K562 (cell line): ENCODE measurements at regions not wholly inside any gene's neighbourhood (a gene's known extent, or its start where the extent isn't known, plus 50 kb on each side); places are given as distances from the start of the nearest gene placed in this dataset.

Source experiments
- EGR1 ChIP-seq: fragments of 450-650 bp; conservative IDR thresholded peaks from 2 replicates; pipeline ENCODE4 v1.6.1; 2017; ENCODE audit warnings: mild to moderate bottlenecking
- HCFC1 ChIP-seq: IDR thresholded peaks from 2 replicates; pipeline ENCODE4 v1.6.1; 2012; ENCODE audit warnings: low read depth, low read length, improper control_type of control experiment
- RAD21 ChIP-seq, 2 experiments: fragments of 250-450 bp in 1 of 2; fragments of 450-650 bp in 1 of 2; sonication (Bioruptor Pico) in 1 of 2; formaldehyde crosslinking in 1 of 2; IDR thresholded peaks in 1 of 2; conservative IDR thresholded peaks in 1 of 2; 2 replicates each; pipeline versions ENCODE4 v1.4.0 to v1.8.0; 2020 to 2022; ENCODE audit warnings: mild to moderate bottlenecking in 2 of 2, moderate library complexity in 1 of 2
- STAG1 ChIP-seq: sonication (generic); formaldehyde crosslinking; IDR thresholded peaks from 2 replicates; pipeline ENCODE4 v1.5.0; 2020; ENCODE audit warnings: missing genetic modification reagents, borderline replicate concordance
- ZNF140 ChIP-seq: fragments of 250-450 bp; sonication (Bioruptor Pico); IDR thresholded peaks from 2 replicates; pipeline ENCODE4 v1.8.0; 2021; ENCODE audit warnings: moderate library complexity, mild to moderate bottlenecking, inconsistent platforms
- ZNF282 ChIP-seq: sonication (generic); formaldehyde crosslinking; IDR thresholded peaks from 2 replicates; pipeline ENCODE4 v1.8.1; 2023; ENCODE audit warnings: missing genetic modification reagents
- TF ChIP-seq, protein P1 (sequence below), 3 experiments: IDR thresholded peaks in 2 of 3; conservative IDR thresholded peaks in 1 of 3; 2 replicates each; pipeline ENCODE4 v1.5.1; 2011 to 2012; ENCODE audit warnings: low read length in 3 of 3, mild to moderate bottlenecking in 3 of 3, control low read depth in 2 of 3, improper control_type of control experiment in 1 of 3, inconsistent platforms in 1 of 3, low read depth in 1 of 3, mixed read lengths in 1 of 3, moderate library complexity in 1 of 3; ENCODE audit not compliant: insufficient read depth in 2 of 3
- TF ChIP-seq, protein P2 (sequence below): fragments of 450-650 bp; IDR thresholded peaks from 2 replicates; pipeline ENCODE4 v1.6.1; 2016; ENCODE audit warnings: antibody characterized with exemption
- TF ChIP-seq, protein P3 (sequence below): conservative IDR thresholded peaks from 2 replicates; pipeline ENCODE4 v1.6.1; 2011; ENCODE audit warnings: low read depth, mild to moderate bottlenecking, low read length; ENCODE audit not compliant: control insufficient read depth
- TF ChIP-seq, protein P4 (sequence below): sonication (generic); formaldehyde crosslinking; IDR thresholded peaks from 2 replicates; pipeline ENCODE4 v1.9.0; 2022; ENCODE audit warnings: mild to moderate bottlenecking, missing genetic modification reagents

DNA sequence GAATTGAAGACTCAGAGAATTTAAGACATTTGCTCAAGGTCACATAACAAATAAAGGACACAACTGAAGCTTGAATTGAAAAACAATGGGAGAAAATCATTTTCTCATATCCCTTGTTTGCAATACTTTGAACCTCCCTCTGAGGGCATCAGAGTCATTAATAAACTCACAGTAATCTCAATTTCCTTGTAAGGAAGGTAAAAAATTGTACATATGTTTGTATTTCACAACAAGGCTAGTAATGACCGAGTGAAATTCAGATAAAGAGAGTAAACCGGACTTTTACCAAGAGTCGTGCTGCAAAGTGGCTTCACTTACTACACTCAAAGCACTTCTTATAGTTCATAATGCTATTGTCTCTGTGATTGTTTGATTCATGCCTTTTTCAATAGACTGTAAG, 665.0 kb downstream of the NR2F1-AS1 start:
- TF ChIP-seq, protein P1, sequence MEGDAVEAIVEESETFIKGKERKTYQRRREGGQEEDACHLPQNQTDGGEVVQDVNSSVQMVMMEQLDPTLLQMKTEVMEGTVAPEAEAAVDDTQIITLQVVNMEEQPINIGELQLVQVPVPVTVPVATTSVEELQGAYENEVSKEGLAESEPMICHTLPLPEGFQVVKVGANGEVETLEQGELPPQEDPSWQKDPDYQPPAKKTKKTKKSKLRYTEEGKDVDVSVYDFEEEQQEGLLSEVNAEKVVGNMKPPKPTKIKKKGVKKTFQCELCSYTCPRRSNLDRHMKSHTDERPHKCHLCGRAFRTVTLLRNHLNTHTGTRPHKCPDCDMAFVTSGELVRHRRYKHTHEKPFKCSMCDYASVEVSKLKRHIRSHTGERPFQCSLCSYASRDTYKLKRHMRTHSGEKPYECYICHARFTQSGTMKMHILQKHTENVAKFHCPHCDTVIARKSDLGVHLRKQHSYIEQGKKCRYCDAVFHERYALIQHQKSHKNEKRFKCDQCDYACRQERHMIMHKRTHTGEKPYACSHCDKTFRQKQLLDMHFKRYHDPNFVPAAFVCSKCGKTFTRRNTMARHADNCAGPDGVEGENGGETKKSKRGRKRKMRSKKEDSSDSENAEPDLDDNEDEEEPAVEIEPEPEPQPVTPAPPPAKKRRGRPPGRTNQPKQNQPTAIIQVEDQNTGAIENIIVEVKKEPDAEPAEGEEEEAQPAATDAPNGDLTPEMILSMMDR (IDR thresholded peaks at IDR 0.05 in 2 of 3, conservative IDR thresholded peaks at IDR 0.05 in 1 of 3; ENCODE audit: insufficient read depth in 2 of 3, low read depth in 1 of 3, low read length in 3 of 3): no peak
- TF ChIP-seq, protein P2, sequence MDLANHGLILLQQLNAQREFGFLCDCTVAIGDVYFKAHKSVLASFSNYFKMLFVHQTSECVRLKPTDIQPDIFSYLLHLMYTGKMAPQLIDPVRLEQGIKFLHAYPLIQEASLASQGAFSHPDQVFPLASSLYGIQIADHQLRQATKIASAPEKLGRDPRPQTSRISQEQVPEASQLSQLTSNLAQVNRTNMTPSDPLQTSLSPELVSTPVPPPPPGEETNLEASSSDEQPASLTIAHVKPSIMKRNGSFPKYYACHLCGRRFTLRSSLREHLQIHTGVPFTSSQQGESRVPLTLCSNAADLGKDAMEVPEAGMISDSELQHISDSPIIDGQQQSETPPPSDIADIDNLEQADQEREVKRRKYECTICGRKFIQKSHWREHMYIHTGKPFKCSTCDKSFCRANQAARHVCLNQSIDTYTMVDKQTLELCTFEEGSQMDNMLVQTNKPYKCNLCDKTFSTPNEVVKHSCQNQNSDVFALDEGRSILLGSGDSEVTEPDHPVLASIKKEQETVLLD: no peak
- TF ChIP-seq, protein P3, sequence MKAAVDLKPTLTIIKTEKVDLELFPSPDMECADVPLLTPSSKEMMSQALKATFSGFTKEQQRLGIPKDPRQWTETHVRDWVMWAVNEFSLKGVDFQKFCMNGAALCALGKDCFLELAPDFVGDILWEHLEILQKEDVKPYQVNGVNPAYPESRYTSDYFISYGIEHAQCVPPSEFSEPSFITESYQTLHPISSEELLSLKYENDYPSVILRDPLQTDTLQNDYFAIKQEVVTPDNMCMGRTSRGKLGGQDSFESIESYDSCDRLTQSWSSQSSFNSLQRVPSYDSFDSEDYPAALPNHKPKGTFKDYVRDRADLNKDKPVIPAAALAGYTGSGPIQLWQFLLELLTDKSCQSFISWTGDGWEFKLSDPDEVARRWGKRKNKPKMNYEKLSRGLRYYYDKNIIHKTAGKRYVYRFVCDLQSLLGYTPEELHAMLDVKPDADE: no peak
- no peak for TF ChIP-seq HCFC1
- no peak for TF ChIP-seq ZNF140 (CRISPR knock-in tag)
- TF ChIP-seq EGR1: no peak
- no peak for TF ChIP-seq STAG1
- no peak for TF ChIP-seq RAD21 (CRISPR knock-in tag; conservative IDR thresholded peaks at IDR 0.05 in 1 of 2, IDR thresholded peaks at IDR 0.05 in 1 of 2)
- TF ChIP-seq, protein P4, sequence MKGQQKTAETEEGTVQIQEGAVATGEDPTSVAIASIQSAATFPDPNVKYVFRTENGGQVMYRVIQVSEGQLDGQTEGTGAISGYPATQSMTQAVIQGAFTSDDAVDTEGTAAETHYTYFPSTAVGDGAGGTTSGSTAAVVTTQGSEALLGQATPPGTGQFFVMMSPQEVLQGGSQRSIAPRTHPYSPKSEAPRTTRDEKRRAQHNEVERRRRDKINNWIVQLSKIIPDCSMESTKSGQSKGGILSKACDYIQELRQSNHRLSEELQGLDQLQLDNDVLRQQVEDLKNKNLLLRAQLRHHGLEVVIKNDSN (CRISPR knock-in tag): no peak
- TF ChIP-seq ZNF282: no peak
